Fibroblast of skin of left quadriceps (primary cell): ENCODE measurements at regions not wholly inside any gene's neighbourhood (a gene's known extent, or its start where the extent isn't known, plus 50 kb on each side); places are given as distances from the start of the nearest gene placed in this dataset.
A peak's percentile ranks its signal among the peaks of the same experiment; 100 is the strongest.

Source experiments
- DNase-seq, 2 experiments: peaks; one replicate each; pipeline ENCODE4 v3.0.0-alpha.2; 2013; ENCODE audit warnings: low read depth in 2 of 2

DNA sequence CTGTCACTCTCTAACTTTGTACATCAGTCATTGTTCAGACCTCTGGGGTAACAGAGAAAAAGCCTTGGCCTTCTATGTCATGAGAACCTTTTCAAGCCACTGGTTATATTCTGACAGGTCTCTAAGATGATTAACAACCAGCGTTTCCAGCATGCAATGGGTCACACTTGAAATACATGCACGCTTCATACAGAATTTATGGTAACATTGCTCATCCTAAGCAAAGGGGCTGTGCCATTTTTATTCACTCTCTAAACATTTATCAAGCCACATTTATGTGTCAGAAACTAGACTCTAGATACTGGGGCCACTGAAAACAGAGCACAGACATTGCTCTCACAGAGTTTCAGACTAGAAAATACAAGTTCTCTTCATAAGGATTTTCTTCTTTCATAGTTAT is 501.4 kb upstream of the DAB1 start:
- DNase-seq: no peak

DNA sequence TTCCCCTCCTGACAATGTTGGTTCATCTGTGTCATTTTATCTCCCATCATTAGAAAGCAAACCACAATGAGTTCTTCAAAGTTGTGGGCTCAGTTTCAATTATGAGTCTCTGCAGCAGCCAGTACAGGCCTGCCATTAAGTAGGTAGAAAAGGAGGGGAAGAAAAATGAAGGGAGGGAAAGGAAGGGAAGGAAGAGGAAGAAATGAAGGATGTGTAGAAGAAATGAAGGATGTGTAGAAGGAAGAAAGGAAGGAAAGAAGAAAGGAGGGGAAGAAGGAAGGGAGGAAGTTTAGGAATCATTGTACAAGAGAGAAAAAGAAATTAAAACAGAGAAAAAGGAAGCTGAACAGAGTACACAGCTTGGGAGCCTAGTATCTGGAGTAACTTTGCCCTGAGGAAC is 498.3 kb upstream of the DAB1 start:
- no peak for DNase-seq

DNA sequence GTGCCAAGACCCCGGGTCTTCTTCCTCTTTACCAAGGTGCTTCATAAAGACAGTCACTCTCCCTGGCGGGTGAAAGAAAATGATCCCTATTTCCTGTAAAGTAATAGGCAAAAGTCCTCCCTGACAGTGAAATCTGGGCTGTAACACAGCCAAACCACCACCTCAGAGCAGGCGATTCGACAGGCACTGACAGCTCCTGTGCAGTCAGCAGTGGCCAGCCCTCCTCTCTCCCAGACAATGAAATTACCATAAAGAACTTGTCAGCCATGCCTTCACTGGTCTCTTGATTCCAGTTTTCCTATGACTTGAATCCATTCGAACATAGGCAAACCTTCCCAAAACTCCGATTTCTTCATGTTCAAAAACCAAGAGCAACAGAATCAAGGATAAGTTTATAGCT is 492.2 kb upstream of the DAB1 start:
- DNase-seq: no peak

DNA sequence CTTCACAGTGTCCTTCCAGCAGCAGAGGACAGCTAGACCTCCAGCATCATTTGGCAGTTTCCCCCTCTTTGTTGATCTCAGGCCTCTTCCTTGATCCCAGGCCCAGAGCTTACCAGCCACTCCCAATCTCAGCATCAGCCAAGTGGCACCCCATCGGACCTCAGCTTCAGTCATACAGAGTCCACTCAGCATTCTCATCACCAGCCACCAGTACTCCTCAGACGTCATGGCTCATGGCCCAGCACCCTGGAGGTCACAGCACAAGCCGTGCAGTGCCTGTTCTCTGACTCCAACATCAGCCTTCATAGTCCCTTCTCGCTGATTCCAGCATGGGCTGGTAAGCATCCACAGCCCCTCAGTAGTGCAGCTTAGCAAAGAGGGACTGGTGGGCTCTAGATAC is 487.6 kb upstream of the DAB1 start:
- DNase-seq: no peak

DNA sequence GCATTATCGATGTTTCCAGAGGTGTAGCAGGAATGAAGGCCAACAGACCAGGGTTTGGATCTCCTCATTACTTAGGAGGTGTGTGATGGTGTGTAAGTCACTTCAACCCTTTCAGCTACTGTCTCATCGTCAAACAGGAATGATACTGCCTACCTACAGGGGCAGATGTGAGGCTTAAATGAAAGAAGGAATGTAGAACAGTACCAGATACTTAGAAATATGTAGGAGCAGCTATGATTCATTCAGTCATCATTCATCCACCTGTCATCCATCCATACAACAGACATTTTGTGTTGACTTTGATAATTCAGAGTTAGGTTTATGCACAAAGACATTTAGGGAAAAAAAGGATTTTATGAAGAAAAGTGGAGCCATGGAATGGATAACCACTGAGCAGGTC is 486.9 kb upstream of the DAB1 start:
- no peak for DNase-seq

DNA sequence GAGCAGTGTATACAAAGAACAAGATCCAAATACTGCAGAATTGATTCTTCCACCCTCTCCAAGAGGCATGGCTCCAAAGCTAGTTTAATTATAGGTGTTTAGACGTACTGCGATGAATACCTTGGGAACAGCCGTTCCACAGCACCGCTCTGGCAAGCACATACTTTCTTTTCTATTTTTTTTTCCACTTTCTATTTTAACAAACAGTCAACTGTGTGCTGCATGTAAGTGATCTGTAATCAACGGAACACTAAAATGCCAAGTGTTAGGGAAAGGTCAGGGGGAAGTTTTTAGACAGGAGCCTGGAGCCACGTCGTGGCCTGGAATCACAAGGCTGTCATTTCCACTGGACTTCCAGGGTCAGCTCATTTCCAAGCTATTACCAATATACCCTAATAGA is 486.4 kb upstream of the DAB1 start:
- DNase-seq: no peak

DNA sequence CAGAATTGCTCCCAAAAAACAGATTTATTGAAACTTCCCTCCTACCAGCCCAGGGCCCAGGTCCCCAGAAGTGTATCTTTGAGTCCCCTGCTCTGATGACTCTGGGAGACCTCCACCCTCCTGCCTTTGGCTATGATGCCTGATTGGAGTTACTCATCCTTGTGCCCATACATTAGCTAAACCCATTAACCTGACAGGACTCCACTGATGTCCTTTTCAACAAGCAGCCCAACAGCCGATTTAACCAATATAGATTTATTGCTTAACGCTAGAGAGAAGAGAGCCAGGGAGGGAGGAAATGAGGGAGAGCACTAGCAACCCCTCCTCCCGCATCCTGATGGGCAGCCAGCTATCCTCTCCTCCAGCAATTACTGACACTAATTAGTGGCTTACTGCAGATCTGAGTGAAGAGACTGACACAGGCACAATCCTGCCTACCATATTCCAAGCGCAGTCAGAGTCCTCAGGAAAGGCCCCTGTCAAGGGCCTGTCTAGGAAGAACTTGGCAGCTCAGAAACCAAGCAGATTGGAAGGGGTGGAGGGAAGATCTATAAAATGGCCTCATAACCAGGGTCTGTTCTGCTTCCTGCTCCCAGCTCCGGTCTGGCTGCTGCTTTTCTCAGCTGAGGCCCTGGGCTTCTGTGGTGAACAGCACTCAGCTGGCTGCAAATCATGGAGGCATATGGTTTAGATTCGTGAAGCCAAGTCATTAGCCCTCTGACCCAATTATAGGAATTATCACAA is 484.5 kb upstream of the DAB1 start:
- DNase-seq: peak in 1 of 2 experiments; percentile 14

DNA sequence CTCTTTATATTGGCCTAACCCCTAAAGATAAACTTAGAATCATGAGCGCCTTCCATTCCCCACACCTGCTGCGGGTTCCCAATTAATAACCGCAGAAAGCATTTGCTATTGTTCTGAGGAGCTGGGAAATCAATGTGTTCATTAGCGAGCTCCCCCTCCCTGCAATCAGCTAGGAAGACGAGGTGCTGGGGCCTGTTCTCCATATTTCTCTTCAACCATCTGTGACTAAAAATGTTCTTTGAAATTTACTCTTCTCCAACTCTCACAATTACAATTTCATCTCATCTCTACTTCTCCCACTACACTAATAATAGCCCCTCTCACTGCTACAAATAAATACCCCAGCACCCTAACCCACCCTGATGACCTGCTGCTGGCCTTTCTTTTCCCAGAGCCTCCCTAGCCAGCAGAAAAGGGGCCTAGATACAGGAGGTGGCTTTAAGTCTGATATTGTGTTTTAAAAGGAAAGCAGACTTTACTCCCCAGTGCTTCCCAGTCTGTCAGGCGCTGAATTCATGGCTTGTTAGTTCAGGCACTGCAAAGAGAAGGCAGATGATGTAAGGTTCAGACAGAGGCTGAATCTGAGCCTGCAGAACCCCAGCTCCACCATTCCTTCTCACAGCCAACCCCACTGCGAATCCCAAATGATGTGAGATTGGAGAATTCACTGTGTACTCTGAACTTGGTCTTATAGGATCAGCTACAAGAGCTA is 477.5 kb upstream of the DAB1 start:
- DNase-seq: no peak

DNA sequence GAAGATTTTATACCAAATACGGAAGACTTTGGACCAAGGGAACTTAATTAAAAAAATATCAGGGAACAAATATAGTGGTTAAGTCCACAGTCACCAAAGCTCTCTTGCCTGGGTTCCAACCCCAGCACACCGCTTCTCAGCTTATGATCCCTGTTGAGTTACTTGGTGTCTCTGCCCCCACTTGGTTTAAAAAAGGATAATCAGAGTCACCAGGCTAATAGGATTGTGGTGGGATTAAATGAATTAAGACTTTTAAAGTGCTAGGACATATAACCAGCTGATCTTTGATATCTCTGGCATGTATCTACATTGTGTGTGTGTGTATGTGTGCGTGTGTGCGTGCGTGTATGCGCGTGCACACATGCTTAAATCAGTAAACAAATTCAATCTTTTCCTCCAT is 474.7 kb upstream of the DAB1 start:
- DNase-seq: no peak

DNA sequence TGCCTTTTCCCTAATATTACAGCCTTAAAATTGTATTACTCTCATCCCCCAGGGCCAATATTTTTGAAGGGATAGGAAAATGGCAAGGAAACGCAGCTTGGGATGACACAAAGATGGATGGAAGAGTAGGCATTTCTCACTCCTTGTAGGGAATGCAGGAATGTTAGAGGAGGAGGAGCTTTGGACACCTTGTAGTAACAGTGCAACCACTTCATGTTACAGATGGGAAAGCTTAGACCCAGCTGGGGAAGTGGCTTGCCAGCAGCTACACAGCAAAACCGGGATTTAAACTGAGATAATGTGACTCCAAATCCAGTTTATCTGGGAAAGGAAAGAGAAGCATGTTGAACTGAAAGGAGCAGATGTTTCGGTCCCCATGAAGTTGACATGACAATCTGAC is 473.7 kb upstream of the DAB1 start:
- no peak for DNase-seq

DNA sequence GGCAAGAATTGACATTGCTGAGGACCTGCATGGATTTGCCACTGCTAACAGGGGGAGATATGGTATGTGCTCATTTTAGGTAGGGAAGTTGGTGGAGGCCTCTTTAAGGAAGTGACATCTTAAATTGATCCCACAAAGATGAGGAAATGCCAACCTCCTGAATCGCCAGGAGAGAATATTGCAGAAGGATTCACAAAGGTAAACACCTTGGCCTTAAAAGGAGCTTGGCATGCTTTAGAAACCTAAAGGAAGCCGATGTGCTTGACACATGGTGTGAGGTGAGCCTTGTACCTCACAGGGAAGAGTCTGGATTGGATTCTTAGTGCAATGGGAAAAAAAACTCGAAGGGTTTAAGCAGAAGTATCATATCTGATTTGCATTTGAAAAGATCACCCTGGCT is 470.5 kb upstream of the DAB1 start:
- DNase-seq: no peak

DNA sequence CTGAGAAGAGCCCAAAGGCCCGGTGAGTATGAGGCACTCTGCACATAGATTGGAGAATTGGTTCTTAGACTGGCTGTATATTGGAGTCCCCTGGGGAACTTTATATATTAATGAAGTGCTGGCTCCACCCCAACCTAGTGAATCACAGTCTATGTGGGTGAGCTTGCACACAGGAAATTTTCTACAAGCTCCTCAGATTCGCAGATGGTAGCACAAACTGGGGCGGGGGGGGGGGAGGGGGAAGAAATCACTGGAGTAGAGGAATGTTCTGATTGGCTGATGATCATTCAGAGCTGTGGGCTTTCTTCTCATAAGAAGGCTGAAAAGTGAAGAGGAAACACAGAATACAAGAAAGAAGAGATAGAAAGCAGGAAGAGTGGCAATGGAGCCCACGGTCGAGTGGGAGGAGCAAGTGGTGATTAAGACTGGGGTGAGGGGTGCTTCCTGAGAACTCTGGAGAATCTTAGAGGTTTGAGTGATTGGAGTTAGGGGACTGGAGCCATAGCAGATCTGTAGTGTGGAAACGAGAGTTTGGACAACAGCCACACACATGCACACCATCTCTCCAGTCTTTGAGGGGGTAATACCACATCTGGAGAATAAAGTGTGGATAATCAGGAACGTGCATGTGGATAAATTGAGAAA is 465.9 kb upstream of the DAB1 start:
- DNase-seq: peak; percentile 81 to 84

DNA sequence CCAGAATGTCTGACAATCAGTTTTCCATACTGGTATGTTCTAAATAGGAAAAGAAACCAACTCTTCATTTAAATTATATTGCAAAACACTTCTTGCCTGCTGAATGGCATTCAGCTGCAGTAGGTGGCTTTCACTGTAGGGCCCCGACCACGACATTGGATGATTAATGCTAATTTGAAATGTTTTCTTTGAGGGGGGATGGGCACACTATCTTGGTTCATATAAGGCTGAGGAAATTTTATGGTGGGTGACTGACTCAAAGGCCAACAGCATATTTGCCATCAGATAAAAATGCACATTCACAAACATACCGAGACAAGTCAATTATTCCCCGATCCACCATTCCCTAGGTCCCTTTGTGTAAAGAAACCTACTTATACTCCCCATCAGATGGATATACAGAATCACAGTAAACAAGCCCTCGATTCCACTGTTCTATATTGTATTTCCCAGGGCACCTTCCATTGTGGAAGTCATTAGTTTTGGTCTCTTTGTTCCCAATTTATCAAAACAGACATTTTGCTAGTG is 464.2 kb upstream of the DAB1 start:
- DNase-seq: peak in 1 of 2 experiments; percentile 10

DNA sequence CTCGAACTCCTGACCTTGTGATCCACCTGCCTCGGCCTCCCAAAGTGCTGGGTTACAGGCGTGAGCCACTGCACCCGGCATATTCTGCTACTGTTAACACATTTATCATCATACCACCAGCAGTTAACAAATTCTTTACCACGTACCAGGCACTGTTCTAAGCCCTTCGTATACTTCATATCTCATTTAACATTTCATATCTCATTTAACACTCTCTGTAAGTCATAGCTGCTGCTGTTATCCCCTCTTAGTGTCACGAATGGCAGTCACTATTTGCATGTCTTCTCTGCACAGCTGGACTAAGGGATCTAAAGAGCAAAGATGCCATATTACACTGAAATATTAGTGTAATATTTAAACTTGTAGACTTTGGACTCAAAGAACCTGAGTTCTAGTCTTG is 462.5 kb upstream of the DAB1 start:
- no peak for DNase-seq

DNA sequence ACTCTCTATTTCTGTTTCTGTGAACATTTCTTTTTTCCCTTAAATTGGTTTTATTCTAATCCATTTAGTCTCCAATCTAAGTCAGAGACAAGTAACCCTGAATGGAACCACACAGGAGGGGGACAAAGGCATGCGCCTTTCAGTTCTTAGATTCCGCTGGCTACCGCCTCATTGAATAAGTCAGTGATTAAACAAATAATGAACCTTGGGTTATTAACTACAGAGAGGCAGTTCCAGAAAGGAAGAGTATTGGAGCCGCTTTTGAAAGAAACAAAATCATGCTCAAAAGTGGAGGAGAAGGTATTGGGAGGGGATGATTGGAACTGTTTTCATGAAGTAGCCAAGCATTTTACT is 459.8 kb upstream of the DAB1 start:
- DNase-seq: no peak

DNA sequence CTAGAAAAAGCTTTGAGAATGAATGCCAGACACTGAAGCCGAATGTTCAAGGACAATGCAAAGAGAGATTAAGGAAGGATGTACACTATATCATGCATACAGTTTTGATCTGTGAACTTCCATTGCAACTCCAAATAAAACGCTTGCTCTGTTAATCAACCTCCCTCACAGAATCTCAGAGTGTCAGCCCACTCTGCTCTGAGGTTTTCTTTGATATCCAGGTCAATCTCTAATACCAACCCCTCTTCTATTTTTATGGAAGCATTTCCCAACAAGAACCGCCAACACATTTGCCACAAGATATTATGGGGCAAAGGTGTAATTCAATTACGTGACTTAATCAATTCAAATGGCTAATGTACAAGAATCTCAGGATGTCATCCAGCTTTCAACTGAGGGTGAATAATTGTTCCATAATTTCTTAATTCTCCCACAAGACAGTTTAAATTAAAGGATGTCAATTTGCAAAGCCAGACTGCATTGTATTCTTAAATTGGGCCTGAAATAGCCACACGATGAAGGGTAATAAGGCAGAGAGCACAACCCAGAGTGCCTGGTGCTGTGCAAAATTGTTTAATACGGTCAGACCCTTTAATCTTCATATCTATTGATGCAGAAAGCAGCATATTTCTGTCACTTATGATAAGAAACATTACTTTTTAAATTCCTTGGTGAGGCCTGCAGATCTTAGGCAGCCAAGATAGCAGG is 459.2 kb upstream of the DAB1 start:
- no peak for DNase-seq

DNA sequence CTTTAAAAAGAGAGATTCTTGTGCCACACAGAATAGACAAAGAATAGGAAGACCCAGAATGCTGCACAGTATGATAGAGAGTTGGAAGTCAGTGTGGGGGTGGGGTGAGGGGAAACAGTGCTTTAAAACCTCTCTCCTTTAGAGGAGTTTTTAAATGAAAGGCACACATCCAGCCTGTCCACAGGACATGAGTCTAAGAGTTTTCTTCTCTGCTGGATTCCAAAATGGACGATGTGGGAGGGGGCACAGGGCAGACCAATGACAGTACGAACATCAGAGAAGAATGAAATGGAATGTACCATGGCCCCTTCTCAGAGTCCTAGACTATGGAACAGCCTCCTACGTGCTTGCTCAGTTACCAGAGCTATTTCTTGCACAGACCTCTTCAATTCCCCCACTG is 458.2 kb upstream of the DAB1 start:
- no peak for DNase-seq

DNA sequence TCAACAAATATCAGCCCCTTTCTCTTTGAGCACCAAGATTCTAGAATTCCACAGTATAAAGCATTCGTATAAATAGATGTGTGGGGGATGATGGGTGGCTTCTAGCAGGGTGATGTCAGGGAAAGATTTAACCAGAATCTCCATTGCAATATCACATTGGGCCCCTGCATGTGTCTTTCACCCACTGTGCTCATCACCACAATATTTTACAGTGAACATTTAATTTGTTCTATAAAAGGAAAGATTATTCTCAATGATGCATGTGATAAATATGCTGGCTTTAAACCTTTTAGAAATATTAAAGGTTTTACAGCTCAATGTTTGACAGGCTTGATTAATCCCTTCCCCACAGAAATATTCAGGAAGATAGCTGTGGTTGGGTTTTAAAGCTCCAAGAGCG is 457.8 kb upstream of the DAB1 start:
- DNase-seq: peak; percentile 31 to 38

DNA sequence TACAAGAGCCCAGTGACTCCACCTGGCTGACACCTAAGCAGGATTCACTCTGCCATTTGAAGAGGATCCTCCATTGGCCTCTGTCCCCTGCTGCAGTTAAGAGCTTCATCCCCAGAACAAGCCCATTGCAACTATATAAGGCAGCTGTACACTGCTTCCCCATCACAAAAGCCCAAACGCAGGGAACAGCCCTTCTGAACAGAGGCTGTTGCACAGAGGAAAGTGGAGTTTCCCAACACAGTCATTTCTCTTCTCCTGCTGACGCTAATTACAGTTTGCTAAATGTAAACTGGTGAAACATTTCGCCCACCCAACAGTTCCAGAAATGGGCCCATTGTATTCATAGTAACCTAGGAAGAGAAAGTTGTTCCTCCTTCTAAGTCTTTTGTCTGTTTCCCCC is 455.8 kb upstream of the DAB1 start:
- no peak for DNase-seq

DNA sequence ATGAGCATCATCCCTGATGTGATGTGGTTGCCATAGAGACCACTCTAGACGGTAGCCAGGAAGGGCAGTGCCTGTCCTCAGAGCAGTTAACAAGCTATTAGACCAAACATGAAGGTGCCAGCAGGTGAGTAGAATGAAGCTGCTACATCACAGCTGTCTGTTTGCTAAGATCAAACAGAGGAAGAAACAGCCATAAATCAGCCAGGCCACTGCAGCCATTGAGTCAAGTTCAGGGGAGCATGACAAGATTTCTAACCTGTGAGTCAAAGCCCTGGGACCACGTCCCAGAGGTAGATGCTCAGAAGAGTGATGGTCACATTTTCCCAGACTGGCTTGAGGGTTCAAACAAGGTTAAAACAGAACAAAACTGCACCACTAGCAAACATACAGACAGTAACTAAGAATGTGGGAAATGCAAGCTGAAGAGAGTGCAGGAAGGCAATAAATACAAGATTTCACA is 450.6 kb upstream of the DAB1 start:
- peak in 1 of 2 experiments; percentile 11 for DNase-seq

DNA sequence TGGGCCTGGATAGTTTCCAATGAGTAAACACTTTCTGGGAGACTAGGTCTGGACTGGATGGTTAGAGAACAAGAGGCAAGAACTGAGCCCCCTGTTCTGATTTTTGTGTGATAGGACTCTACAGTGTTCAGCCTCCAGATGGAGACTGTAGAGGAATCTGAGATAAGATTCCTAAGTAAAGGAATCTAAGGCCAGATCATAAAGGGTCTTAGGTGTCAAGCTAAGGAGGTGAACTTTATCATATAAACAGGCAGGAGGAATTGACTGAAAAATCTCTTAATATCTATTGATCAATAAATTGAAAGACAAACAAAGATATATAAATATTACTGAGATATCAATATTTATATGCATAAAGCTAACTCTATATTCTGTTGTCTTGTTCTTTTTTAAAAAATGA is 449.1 kb upstream of the DAB1 start:
- no peak for DNase-seq

DNA sequence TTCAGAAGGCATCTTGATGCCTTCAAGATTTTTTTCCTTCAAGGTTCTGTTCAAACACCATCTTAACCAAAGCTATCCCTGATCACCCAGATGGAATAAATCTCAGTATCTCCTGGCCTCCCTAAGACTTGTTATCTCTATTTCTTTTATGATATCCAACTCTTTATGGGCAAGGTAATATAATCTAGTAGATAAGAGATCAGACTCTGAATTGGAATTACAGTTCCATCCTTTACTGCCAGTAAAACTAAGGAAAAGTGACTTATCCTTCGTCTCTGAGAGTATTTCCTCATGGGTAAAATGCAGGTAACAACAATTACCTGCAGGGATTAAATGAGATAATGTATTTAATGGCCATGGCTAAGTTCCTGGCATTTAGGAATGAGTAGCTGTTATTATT is 445.0 kb upstream of the DAB1 start:
- no peak for DNase-seq
